Kidney epithelial cell (primary cell): ENCODE measurements at regions not wholly inside any gene's neighbourhood (a gene's known extent, or its start where the extent isn't known, plus 50 kb on each side); places are given as distances from the start of the nearest gene placed in this dataset.

Experiments
- DNase-seq: peaks from one replicate; pipeline ENCODE4 v3.0.0-alpha.2; 2010; ENCODE audit warnings: low read depth
- H3K27me3 ChIP-seq: 2 replicates; pipeline ENCODE4 v1.6.0; 2011; ENCODE audit warnings: low read length; ENCODE audit not compliant: control insufficient read depth, insufficient read depth
- H3K36me3 ChIP-seq: 2 replicates; pipeline ENCODE4 v1.5.1; 2011; ENCODE audit warnings: low read length; ENCODE audit not compliant: control insufficient read depth, insufficient read depth
- H3K4me3 ChIP-seq: 2 replicates; pipeline ENCODE4 v1.5.1; 2011; ENCODE audit warnings: low read depth, mild to moderate bottlenecking, control low read depth, low read length
- TF ChIP-seq, protein P1 (sequence below): IDR thresholded peaks from 2 replicates; pipeline ENCODE4 v1.5.1; 2011; ENCODE audit warnings: mild to moderate bottlenecking, moderate library complexity, low read length, control low read depth, inconsistent platforms; ENCODE audit not compliant: insufficient read depth, poor library complexity, severe bottlenecking

DNA sequence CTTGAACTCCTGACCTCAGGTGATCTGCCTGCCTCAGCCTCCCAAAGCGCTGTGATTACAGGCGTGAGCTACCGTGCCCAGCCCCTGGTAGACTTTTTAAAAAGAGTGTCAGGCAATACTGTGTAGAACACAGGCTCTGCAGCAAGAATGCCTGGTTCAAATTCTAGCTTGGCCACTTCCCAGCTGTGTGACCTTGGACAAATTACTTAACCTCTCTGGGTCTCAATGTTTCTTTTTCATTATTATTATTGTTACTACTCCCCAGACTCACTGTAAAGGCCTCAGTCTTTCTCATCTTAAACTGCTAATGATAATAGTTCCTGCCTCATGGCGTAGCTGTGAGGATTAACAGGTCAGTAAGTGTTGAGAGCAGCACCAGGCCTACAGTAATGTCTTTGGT, 114.3 kb downstream of the LITAF start:
- Histone ChIP-seq H3K36me3 (no peaks in the 10 kb centered on the region), H3K4me3 (no peak overlapping the region), H3K27me3 (peaks cover 3% of the 10 kb centered on the region)
- DNase-seq: no peak
- TF ChIP-seq, protein P1, sequence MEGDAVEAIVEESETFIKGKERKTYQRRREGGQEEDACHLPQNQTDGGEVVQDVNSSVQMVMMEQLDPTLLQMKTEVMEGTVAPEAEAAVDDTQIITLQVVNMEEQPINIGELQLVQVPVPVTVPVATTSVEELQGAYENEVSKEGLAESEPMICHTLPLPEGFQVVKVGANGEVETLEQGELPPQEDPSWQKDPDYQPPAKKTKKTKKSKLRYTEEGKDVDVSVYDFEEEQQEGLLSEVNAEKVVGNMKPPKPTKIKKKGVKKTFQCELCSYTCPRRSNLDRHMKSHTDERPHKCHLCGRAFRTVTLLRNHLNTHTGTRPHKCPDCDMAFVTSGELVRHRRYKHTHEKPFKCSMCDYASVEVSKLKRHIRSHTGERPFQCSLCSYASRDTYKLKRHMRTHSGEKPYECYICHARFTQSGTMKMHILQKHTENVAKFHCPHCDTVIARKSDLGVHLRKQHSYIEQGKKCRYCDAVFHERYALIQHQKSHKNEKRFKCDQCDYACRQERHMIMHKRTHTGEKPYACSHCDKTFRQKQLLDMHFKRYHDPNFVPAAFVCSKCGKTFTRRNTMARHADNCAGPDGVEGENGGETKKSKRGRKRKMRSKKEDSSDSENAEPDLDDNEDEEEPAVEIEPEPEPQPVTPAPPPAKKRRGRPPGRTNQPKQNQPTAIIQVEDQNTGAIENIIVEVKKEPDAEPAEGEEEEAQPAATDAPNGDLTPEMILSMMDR: no peak

DNA sequence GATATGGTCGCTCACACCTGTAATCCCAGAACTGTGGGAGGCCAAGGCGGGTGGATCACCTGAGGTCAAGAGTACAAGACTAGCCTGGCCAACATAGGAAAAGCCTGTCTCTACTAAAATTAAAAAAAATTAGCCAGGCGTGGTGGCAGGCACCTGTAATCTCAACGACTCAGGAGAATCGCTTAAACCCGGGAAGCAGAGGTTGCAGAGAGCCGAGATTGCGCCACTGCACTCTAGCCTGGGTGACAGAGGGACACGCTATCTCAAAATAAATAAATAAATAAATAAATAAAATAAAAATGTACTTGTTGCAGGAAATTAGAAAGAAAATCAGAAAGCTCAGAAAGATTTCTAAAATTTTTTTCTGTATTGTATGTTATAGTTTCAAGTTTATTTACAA, 113.9 kb downstream of the LITAF start:
- peaks cover 3% of the 10 kb centered on the region for H3K27me3 ChIP-seq
- TF ChIP-seq, protein P1: no peak
- H3K36me3 ChIP-seq: no peaks in the 10 kb centered on the region
- no peak overlapping the region for H3K4me3 ChIP-seq
- DNase-seq: no peak

DNA sequence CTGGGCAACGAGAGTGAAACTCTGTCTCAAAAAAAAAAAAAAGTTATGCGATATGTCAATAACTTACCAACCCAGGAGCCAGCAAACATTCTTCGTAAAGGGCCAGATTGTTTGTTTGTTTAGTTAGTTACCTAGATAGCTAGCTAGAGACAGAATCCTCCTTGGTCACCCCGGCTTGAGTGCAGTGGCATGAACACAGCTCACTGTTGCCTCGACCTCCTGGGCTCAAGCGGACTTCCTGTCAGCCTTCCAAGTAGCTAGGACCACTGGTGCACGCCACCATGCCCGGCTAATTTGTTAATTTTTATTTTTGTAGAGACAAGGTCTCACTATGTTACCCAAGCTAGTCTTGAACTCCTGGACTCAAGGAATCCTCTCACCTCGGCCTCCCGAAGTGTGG, 113.0 kb downstream of the LITAF start:
- no peak for DNase-seq
- TF ChIP-seq, protein P1: no peak
- peaks cover 3% of the 10 kb centered on the region for H3K27me3 ChIP-seq
- no peaks in the 10 kb centered on the region for H3K36me3 ChIP-seq
- H3K4me3 ChIP-seq: no peak overlapping the region

DNA sequence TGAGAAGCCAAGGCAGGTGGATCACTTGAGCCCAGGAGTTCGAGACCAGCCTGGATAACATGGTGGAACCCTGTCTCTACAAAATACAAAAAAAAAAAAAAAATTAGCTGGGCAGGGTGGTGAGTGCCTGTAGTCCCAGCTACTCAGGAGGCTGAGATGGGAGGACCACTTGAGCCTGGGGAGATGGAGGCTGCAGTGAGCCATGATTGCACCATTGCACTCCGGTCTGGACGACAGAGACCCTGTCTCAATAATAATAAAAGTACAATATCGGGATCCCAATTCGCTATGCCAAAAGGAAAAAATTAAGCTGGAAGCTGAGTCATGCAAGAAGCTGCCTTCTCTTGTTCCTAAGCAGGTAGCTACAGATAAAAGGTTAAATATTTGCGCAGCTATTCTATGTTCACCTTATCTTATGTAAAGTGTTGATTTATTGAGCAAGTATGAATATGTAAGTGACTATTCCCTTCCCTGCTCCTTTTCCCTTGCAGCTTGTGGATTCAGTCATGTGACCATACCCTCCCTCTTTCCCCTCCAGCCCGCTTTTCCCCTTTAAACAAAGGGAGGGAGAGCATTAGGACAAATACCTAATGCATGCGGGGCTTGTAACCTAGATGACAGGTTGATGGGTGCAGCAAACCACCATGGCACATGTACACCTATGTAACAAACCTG, 112.0 kb downstream of the LITAF start:
- TF ChIP-seq, protein P1: no peak
- no peak for DNase-seq

DNA sequence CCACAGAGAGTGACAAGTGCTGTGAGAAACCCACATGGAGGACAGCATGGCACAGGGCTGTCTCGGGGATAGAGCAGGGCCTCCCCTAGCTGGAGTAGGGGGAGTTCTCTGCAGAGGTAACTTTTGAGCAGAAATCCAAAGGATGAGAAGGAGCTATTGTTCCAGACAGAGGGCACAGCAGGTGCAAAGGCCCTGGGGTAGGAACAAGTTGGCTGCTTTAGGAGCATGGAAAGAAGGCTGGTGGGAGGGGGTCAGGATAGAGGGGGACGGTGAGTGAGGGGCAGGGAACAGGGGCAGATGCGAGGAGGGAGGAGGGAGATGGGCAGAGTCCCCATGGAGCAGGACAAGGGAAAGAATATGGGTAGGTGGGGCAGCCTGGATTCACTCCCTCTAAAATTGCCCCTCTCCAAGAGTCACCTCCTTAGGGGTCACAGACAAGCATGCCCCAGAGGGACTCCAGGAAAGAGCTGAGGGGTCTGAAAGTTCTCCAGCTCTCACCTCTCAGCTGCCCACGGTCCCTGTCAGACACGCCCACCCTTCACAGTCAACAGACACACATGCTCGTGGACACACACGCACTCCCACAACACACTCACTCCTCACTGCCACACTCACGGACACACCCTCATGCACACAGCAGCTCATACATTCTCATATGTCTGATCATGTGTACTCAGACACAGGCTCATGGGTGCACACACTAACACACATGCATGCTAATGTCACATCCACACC, 110.7 kb downstream of the LITAF start:
- TF ChIP-seq, protein P1: no peak
- Histone ChIP-seq H3K36me3 (no peaks in the 10 kb centered on the region), H3K4me3 (no peak overlapping the region), H3K27me3 (no peaks in the 10 kb centered on the region)
- no peak for DNase-seq

More for the DNA sequence above, 112.0 kb downstream of the LITAF start:
- Histone ChIP-seq H3K27me3 (no peaks in the 10 kb centered on the region), H3K36me3 (no peaks in the 10 kb centered on the region), H3K4me3 (no peak overlapping the region)
